ENCODE measurements at regions not wholly inside any gene's neighbourhood (a gene's known extent, or its start where the extent isn't known, plus 50 kb on each side); places are given as distances from the start of the nearest gene placed in this dataset.

GRCh38 chr2:103103678-103104077 lies 341.8 kb downstream of the TMEM182 start:
- no peak for DNase-seq

DNA sequence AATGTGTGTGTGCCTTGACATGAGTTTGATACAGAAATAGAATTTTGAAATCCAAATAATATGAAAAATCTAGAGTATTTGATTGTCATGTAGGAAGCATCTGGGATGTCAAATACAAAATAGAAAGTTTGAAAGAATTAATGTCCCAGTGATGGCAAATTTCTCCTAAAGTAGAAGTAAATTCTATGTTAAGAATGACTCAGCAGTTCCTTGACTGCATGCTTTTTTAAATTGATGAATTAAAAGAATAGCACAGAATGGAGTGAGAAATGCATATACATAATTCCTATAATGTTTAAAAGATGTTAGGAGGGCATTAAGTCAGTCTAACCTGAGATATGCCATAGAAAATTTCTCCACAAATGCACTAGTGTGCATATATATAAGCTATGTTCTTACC lies 357.5 kb downstream of the TMEM182 start:
- no peak for DNase-seq

GRCh38 chr2:103121106-103121505 lies 359.3 kb downstream of the TMEM182 start:
- no peak for DNase-seq

- DNase-seq, result no peak
These were observed 361.7 kb downstream of the TMEM182 start for GRCh38 chr2:103123516-103123915.

- DNase-seq, result no peak
These were observed 369.0 kb downstream of the TMEM182 start for GRCh38 chr2:103130857-103131256.

- peak; percentile 2 for DNase-seq
These were observed 370.8 kb downstream of the TMEM182 start for GRCh38 chr2:103132536-103133217.

- DNase-seq, result no peak
These were observed 373.8 kb downstream of the TMEM182 start for GRCh38 chr2:103135679-103136078.

GRCh38 chr2:103138123-103138901 lies 376.5 kb downstream of the TMEM182 start:
- no peak for DNase-seq

GRCh38 chr2:103139628-103140268 lies 377.9 kb downstream of the TMEM182 start:
- no peak for DNase-seq

DNA sequence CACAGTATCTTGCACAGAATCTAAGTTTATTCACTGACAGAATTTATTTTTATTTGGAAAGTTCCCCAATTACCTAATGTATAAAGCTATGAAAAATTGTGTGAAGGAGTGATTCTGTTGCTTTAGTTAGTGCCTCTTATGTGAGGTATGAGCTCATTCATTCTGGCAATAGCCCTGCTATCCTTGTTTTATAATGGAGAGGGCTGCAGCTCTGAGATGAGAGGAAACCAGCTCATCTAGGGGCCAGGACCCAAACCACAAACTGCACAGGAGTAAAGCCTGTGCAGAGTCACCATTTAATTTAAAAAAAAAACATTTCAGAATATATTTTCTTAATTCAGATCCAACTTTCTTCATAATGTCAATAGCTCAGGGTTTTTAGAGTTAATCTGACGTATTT lies 383.0 kb downstream of the TMEM182 start:
- DNase-seq, result no peak

DNA sequence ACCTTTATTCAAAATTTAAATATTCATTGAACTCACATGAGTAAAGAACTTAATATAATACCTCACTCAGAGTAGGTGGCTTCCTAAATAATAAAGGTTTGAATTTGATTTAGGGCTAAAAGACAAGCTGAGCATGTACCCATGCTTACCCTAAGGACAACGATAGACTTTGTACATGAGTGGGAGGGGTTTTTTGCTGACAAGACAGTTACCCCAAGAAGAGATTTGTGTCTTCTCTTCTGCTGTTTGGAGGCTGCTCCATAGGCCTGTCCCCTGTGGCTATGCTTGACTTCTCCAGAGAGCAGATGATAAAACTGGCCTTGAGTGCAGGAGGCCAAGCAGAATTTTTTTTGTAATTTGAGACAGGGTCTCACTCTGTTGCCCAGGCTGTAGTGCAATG lies 383.9 kb downstream of the TMEM182 start:
- no peak for DNase-seq

DNA sequence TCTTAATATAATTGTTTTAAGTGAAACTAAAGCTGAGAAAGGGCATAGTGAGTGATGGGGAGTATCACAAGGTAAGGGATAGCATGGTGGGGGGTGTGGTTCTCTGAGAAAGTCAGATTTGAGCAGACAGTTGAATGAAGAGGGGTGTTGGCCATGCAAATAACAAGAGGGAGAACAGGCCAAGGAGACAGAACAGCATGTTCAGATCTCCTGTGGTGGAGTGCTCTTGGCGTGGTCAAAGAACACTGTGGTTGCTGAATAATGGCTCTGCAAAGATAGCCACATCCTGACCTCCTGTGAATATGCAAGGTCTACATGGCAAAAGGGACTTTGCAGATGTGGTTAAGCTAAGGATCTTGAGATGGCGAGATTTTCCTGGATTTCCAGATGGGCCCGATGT lies 389.2 kb downstream of the TMEM182 start:
- no peak for DNase-seq

- DNase-seq, result no peak
These were observed 390.7 kb downstream of the TMEM182 start for GRCh38 chr2:103152556-103152955.

DNA sequence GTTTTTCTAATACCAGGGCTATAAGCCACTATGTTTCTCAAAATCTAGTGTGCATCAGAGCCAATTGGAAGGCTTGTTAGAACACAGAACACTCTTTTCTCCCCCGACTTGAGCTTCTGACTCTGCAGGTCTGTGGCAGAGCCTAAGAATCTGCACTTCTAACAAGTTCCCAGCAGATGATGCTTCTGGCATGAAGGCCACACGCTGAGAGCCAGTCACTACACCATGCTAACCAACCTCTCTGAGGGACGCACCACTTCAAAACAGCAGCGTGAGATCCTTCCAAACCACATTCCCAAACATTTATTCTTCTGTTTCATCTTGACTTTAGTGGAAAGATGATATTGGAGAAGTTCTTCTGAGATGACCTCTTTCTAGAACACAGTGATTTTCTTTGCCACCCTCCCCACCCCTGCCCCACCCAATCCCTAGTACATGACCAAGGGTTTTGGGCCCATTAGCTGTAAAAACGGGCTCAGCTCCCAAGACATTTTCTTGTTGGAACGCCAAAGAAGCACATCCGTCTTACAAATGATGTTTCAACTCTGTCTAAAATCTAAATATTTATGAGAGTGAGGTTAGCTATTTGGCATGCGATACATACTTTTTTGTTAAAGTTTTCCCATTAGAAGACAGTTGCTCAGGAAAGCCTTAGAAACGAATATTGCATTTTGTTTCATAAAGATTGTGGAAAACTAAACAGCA lies 391.9 kb downstream of the TMEM182 start:
- no peak for DNase-seq

DNA sequence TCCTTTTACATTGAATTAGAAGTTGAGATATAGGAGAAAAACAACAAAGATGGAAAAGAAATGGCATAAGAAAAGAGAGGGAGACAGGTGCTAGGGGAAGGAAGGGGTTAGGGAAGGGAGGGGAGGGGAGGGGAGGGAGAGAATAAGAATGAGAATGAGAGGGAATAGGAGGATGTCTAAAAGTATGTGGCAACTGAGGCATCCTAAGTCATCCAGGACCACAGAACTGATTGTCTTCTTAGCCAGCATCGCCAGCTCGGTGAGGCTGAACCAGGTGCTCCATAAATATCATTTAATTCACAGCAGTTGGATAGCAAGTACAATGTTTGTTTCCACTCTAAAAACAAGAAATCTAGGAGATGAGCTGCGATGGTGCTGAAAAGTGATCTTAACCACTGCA lies 393.5 kb downstream of the TMEM182 start:
- no peak for DNase-seq

DNA sequence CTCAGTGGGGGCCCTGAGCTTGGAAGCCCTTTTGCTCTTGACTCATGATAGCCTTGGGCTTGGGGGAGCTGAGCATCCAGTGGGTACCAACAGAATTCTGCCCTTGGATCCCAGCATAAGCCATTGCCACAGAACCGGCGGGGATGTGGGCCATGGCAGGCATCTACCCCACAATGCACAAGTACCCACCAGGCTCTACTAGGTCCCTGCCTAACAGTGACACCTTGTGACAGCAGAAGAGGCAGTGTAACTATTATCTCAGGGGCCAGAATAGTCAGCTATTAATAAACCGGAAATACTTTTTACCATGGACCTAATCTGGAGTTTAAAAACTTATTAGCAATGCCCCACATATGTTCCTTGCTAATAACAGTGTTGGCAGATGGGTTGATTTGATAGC lies 397.2 kb downstream of the TMEM182 start:
- no peak for DNase-seq

GRCh38 chr2:103161456-103162289 lies 399.8 kb downstream of the TMEM182 start:
- DNase-seq, result peak; percentile 36

DNA sequence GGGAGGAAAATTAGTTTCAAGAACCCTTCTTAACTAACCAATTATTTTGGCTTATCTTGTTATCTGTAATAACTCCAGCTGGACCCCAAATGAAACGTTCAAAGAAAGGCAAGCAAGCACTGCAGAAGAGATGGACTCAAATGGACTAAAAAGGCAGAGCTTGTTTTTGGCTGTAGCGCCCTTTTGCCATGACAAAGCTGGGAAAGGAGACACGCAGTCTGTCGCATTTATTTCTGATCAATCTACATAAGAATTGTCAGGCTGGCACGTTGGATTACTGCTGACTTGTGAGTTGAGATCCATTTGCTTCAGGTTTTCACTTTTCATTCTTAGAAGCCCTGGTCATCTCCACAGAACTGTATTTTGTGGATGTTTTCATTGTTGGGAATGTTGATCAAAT lies 402.9 kb downstream of the TMEM182 start:
- no peak for DNase-seq

GRCh38 chr2:103165836-103166235 lies 404.0 kb downstream of the TMEM182 start:
- no peak for DNase-seq

DNA sequence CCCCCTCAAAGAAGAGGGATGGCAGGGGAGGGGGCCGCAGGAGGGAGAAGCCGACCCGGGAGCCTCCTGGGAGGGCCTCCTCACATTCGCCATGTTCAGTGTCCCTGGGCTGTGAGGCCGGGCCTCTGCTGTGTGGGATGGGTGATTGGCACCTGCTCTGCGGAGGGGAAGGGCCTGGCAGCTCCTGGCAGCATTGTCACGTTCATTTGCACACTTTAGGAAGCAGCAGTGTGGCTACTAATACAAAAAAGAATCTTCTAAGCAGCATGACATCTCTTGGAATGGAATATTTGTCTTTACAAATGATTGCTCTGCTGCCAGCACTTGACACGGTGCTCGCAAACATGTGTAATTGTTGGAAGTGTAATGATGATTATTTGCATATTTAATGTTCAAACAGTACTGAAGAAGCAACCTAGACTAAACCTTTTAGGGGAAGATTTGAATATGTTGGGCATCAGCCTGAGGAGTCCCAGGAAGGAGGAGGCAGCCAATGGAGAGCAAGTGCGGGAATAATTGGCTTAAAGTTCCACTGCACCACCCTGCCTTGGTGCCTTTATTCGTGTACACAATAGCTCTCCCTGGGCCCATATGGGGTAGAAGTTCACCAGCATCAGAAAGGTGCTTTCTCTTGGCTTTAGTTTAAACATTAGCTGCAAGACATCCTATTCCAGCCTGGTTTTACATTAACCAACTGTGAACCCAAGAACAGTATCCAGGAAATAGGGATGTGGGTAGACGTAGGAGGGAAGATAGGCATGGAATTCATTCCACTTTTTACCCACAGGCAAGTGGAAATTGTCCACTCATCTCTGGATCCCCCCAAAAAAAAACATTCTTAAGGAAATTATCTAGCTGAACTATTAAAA lies 404.9 kb downstream of the TMEM182 start:
- no peak for DNase-seq

- no peak for DNase-seq
These were observed 405.8 kb downstream of the TMEM182 start for GRCh38 chr2:103167599-103167998.
